ENCODE measurements at regions not wholly inside any gene's neighbourhood (a gene's known extent, or its start where the extent isn't known, plus 50 kb on each side); places are given as distances from the start of the nearest gene placed in this dataset.

DNA sequence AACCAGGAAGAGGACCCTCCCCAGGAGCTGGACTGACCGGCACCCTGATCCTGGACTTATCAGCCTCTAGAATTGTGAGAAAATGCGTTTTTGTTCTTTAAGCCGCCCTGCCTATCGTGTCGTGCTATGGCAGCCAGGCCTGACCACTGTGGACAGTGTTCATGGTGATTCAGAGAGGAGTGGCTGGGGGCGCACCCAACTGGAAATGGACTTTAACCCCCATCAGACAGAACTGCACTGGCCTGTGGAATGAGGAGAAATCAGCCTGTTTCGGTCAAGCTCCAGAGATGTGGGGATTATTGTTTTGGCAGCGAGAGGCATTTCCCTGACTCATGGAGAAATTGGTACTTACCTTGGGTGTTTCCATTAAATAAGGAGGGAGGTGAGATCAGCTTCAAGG lies 1437.8 kb downstream of the BRD1 start:
- Histone ChIP-seq H3K9ac (ENCODE audit: insufficient read length) (no peak overlapping the region), H3K9me3 (ENCODE audit: low read depth, low read length) (no peaks in the 10 kb centered on the region), H3K27ac (no peak overlapping the region), H3K36me3 (ENCODE audit: insufficient read depth, low read length) (no peaks in the 10 kb centered on the region), H3K4me3 (no peak overlapping the region)
- DNase-seq (ENCODE audit: low read depth, low spot score), result no peak
- no peak for TF ChIP-seq EZH2 (IDR thresholded peaks at IDR 0.05)
- no peak for TF ChIP-seq FOXP2 (optimal IDR thresholded peaks at IDR 0.05; ENCODE audit: control extremely low read depth, extremely low read length, insufficient read depth)

DNA sequence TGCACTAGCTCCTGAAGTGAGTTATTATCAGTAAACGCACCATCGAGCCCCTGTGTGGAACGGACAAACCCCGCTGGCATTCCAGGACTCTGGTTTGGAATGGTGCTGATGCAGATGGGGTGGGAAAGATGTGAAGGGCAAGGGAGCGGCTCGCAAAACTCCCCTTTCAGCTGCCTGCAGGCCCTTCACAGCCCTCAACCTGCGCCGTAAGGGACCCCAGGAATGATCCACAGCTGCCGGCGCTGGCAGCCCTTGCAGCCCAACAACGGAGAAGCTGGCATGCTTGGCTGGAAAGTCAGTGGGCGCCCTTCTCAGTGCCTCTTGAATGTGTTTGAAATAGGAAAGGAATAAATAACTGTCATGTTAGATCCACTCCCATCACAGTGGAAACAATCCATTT lies 1445.5 kb downstream of the BRD1 start:
- Histone ChIP-seq H3K9ac (ENCODE audit: insufficient read length) (no peak overlapping the region), H3K4me3 (no peak overlapping the region), H3K9me3 (ENCODE audit: low read depth, low read length) (no peaks in the 10 kb centered on the region), H3K27ac (no peak overlapping the region), H3K36me3 (ENCODE audit: insufficient read depth, low read length) (no peaks in the 10 kb centered on the region)
- TF ChIP-seq EZH2 (IDR thresholded peaks at IDR 0.05), result no peak
- TF ChIP-seq FOXP2 (optimal IDR thresholded peaks at IDR 0.05; ENCODE audit: control extremely low read depth, extremely low read length, insufficient read depth), result no peak
- TF ChIP-seq POLR2AphosphoS5 (IDR thresholded peaks at IDR 0.05; ENCODE audit: borderline replicate concordance, low read depth, low read length), result no peak
- DNase-seq (ENCODE audit: low read depth, low spot score), result no peak

DNA sequence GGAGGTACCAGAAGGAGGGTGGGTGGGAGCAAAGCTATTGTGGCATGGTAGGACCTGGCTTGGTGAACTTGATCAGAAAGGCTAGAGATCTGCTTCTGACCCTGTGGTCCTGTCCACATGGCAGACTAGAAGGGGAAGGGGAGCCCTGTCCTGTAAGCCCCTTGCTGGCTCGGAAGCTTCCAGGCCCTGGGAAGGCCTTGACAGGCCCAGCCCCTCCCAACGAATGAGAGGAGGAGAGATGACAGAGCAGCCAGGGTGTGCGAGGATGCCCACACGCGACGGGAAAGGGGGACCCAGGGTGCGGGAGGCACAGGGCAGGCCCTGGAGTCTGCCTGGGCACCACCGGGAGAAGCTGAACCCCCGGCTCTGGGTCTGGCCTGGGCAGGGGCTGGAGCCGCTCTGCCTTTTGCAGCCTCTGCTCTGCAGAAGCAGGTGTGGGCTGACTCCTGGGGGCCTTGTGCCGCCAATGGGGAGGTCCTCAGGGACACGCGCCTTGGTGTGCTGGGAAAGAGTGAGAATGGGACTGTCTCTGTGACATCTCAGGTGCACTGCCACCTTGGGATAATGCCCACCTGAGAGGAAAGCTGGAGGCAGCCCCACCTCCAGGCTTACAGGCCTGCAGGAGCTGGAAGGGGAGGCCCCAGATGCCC lies 1447.5 kb downstream of the BRD1 start:
- DNase-seq (ENCODE audit: low read depth, low spot score), result no peak
- no peak overlapping the region for H3K4me3 ChIP-seq
- H3K36me3 ChIP-seq (ENCODE audit: insufficient read depth, low read length), result no peaks in the 10 kb centered on the region
- no peak for TF ChIP-seq POLR2AphosphoS5 (IDR thresholded peaks at IDR 0.05; ENCODE audit: borderline replicate concordance, low read depth, low read length)
- no peak for TF ChIP-seq EZH2 (IDR thresholded peaks at IDR 0.05)
- no peak for TF ChIP-seq FOXP2 (optimal IDR thresholded peaks at IDR 0.05; ENCODE audit: control extremely low read depth, extremely low read length, insufficient read depth)
- no peak overlapping the region for H3K27ac ChIP-seq
- H3K9ac ChIP-seq (ENCODE audit: insufficient read length), result no peak overlapping the region
- H3K9me3 ChIP-seq (ENCODE audit: low read depth, low read length), result no peaks in the 10 kb centered on the region

DNA sequence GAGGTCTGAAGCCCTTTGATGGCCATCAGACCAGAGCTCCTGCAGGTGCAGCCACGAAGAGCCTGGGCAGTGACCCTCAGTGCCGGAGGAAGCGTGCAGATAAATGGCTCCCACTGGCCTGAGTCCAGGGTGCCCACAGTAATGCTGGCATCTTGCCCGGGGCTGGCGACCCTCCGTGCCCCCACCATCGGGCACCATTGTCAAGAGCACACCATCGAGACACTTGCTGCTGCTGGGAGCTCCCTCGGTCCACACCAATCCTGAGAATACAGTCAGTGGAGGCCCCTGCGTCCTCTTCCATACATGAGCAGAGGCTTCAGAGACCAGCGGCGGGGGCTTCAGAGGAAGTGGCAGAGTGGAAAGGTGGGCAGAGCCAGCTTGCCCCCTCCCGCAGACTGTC lies 1448.3 kb downstream of the BRD1 start:
- no peaks in the 10 kb centered on the region for H3K36me3 ChIP-seq (ENCODE audit: insufficient read depth, low read length)
- DNase-seq (ENCODE audit: low read depth, low spot score), result no peak
- H3K27ac ChIP-seq, result no peak overlapping the region
- TF ChIP-seq POLR2AphosphoS5 (IDR thresholded peaks at IDR 0.05; ENCODE audit: borderline replicate concordance, low read depth, low read length) (no peak), EZH2 (IDR thresholded peaks at IDR 0.05) (no peak), FOXP2 (optimal IDR thresholded peaks at IDR 0.05; ENCODE audit: control extremely low read depth, extremely low read length, insufficient read depth) (no peak)
- H3K9ac ChIP-seq (ENCODE audit: insufficient read length), result no peak overlapping the region
- no peaks in the 10 kb centered on the region for H3K9me3 ChIP-seq (ENCODE audit: low read depth, low read length)
- no peak overlapping the region for H3K4me3 ChIP-seq

DNA sequence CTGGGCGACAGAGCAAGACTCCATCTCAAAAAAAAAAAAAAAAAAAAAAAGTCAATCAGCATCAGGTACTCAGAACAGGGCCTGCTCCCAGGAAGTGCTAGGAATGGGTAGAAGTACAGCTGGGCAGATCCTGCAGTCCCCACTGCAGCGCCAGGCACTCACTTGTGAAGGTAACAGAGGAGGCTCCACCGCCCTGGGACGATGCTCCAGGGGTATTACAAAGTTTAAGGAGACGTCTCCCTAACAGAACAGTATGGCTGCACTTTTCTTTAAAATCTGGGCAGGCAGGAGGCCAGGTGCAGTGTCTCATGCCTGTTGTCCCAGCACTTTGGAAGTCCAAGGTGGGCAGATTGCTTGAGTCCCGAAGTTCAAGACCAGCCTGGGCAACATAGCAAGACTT lies 1449.0 kb downstream of the BRD1 start:
- no peaks in the 10 kb centered on the region for H3K9me3 ChIP-seq (ENCODE audit: low read depth, low read length)
- no peak for DNase-seq (ENCODE audit: low read depth, low spot score)
- no peak overlapping the region for H3K4me3 ChIP-seq
- no peak overlapping the region for H3K9ac ChIP-seq (ENCODE audit: insufficient read length)
- H3K36me3 ChIP-seq (ENCODE audit: insufficient read depth, low read length), result no peaks in the 10 kb centered on the region
- TF ChIP-seq EZH2 (IDR thresholded peaks at IDR 0.05) (no peak), FOXP2 (optimal IDR thresholded peaks at IDR 0.05; ENCODE audit: control extremely low read depth, extremely low read length, insufficient read depth) (no peak), POLR2AphosphoS5 (IDR thresholded peaks at IDR 0.05; ENCODE audit: borderline replicate concordance, low read depth, low read length) (no peak)
- H3K27ac ChIP-seq, result no peak overlapping the region

DNA sequence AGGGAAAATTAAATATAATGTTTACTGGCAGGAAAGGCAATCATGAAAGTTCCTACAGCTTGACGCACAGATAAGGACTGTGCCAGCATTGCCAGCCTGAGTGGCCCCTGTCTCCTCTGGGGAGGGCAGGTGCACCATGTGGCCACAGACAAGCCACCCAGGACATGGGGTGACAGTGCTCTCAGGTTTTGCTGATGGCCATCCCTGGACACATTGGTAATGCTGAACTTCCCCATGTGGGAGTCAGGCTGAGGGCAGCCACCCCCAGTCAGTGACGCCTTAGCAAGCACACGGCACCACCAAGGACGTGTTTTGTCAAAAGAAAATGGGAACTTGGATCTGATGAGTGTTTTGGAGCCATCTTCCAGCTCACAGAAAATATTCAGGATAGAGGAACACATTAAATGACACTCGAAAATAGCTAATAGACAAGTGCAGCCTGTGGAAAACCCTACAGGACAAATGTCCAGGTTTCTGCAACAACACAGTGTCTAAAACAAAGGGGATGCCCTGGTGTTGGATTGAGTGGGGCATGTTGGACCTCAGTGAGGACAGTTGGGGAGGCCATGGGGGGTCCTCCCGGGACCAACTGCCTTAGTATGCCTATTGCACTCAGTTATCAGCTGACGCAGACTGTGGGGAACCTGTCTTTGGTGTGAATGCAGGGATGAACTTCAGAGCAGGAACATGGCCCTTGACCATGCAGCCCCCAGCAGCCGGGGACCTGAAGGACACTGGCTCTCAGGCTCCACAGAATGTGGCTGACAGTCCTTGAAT lies 1450.5 kb downstream of the BRD1 start:
- no peak for DNase-seq (ENCODE audit: low read depth, low spot score)
- no peaks in the 10 kb centered on the region for H3K36me3 ChIP-seq (ENCODE audit: insufficient read depth, low read length)
- TF ChIP-seq FOXP2 (optimal IDR thresholded peaks at IDR 0.05; ENCODE audit: control extremely low read depth, extremely low read length, insufficient read depth) (no peak), POLR2AphosphoS5 (IDR thresholded peaks at IDR 0.05; ENCODE audit: borderline replicate concordance, low read depth, low read length) (no peak)
- H3K4me3 ChIP-seq, result no peak overlapping the region
- H3K27ac ChIP-seq, result no peak overlapping the region
- no peak overlapping the region for H3K9ac ChIP-seq (ENCODE audit: insufficient read length)
- no peaks in the 10 kb centered on the region for H3K9me3 ChIP-seq (ENCODE audit: low read depth, low read length)

DNA sequence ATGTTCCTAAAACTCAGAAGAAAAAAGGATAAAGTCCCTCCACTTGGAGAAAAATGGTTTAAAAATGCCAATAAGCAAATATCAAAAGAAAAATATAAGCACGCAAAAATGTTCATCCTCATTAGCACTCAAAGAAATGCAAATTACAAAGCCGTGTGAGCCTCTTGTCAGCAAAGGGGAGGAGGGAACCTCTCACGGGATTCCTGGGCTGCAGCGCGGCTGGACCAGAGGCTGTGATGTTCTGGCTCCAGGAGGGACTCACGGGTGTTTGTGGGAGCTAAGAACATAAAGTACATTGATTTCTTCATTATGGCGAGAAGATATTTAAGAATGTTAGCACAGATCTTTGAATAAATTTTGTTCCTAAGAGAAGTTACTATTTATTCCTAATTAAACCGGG lies 1451.2 kb downstream of the BRD1 start:
- Histone ChIP-seq H3K9me3 (ENCODE audit: low read depth, low read length) (no peaks in the 10 kb centered on the region), H3K9ac (ENCODE audit: insufficient read length) (no peak overlapping the region), H3K36me3 (ENCODE audit: insufficient read depth, low read length) (no peaks in the 10 kb centered on the region), H3K4me3 (no peak overlapping the region), H3K27ac (no peak overlapping the region)
- no peak for TF ChIP-seq EZH2 (IDR thresholded peaks at IDR 0.05)
- DNase-seq (ENCODE audit: low read depth, low spot score), result no peak

DNA sequence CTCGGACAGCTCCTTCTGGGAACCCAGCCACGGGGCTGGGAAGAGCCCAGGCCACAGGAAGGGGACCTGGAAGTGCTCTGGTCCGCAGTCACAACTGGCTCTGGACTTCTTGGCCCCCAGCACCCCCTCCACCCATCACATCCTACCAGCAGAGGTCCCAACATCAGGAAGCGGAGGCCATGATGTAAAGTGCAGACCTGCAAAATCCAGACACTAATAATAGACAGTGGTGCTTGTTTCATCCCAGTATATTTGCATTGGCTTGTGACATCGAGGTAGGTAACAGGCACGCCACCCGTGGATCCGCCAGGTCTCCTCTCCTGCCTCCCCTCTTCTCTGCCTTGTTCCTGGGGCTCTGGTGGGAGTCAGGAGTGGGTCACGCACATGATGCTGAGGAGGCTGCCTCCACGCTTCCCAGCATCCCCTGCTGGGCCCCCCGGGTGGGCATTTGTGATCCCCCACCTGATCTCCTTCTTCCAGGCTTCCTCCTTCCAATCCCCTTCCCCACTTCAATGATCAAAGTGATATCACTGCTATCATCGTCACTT lies 1454.0 kb downstream of the BRD1 start:
- DNase-seq (ENCODE audit: low read depth, low spot score), result no peak
- TF ChIP-seq POLR2AphosphoS5 (IDR thresholded peaks at IDR 0.05; ENCODE audit: borderline replicate concordance, low read depth, low read length), result no peak
- no peak for TF ChIP-seq EZH2 (IDR thresholded peaks at IDR 0.05)
- no peak for TF ChIP-seq FOXP2 (optimal IDR thresholded peaks at IDR 0.05; ENCODE audit: control extremely low read depth, extremely low read length, insufficient read depth)
- Histone ChIP-seq H3K4me3 (no peak overlapping the region), H3K36me3 (ENCODE audit: insufficient read depth, low read length) (no peaks in the 10 kb centered on the region), H3K9ac (ENCODE audit: insufficient read length) (no peak overlapping the region), H3K27ac (no peak overlapping the region), H3K9me3 (ENCODE audit: low read depth, low read length) (no peaks in the 10 kb centered on the region)
